ENCODE measurements at regions not wholly inside any gene's neighbourhood (a gene's known extent, or its start where the extent isn't known, plus 50 kb on each side); places are given as distances from the start of the nearest gene placed in this dataset.

DNA sequence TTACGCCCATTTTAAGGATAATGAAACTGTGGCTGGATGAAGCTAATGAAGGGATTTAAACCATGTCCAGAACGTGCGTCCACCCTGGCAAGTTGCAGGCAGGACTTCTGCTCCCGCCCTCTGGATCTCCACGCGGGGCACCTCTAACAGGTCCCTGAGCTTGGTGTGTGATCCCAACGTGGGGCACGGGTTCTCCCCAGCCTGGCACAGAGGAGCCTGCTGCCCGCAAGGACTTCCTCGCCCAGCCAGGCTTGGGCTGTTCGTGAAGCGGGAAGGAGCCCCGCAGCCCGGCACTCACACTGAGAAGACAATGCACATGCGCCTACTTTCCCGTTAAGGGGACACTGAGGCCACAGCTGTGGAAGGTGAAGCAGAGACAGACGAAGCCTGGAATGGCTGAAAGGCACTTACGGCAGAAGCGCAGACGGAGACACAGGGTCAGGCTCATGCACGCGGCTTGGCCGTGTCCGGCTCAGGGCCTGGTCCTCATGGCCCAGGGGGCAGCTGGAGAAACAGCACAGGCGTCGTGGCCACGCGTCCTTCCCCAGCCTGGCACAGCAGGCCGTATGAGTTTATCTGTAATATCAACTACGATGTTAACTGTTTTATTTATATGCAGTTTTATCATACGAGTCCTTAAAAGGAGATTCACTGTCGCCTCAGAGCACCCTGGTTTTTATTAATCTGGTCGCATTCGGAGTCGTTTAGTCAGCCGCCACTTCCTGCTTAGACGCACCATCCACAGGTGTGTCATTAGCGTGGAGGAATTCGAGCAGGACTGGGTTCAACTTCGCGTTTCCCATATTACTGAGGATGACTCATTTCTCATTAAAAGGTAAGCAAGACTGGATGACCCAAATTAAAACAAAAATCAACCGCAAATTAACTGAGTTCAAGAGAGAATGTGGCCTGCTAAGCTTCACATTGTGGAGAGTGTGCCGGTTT lies 835.9 kb downstream of the GALR1 start:
- TF ChIP-seq, protein P1, sequence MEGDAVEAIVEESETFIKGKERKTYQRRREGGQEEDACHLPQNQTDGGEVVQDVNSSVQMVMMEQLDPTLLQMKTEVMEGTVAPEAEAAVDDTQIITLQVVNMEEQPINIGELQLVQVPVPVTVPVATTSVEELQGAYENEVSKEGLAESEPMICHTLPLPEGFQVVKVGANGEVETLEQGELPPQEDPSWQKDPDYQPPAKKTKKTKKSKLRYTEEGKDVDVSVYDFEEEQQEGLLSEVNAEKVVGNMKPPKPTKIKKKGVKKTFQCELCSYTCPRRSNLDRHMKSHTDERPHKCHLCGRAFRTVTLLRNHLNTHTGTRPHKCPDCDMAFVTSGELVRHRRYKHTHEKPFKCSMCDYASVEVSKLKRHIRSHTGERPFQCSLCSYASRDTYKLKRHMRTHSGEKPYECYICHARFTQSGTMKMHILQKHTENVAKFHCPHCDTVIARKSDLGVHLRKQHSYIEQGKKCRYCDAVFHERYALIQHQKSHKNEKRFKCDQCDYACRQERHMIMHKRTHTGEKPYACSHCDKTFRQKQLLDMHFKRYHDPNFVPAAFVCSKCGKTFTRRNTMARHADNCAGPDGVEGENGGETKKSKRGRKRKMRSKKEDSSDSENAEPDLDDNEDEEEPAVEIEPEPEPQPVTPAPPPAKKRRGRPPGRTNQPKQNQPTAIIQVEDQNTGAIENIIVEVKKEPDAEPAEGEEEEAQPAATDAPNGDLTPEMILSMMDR (IDR thresholded peaks at IDR 0.05; ENCODE audit: control extremely low read depth, extremely low read depth, low read depth, missing control alignments) = no peak
- CTCF ChIA-PET = interaction anchor here (1.0 to 1.4 kb wide), 2 partner anchors 14 to 17 kb away, joined by 3 read pairs; no protein-coding TSS in a partner anchor
- POLR2A ChIA-PET = no interaction called here
- no peak for DNase-seq (ENCODE audit: extremely low spot score)

DNA sequence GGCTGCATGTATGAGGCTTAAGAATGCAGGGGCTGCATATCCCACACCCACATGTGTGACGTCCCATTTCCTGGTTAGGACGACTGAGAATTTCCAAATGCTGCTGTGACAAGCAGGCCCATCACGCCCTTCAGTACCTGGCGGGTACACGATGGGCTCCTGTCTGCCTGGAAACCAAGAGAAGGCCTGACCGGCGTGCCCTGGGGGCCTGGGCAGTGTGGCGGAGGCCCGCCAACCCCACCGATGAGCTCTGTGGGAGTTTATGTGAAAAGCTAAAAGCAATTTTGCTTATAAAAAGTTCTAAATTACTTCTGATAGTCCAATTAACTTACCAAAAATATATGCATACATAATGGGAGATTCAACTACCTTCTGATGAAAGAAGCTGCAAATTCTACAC lies 837.3 kb downstream of the GALR1 start:
- DNase-seq (ENCODE audit: extremely low spot score) = no peak
- ChIA-PET POLR2A (no interaction called here), CTCF (no interaction called here)
- TF ChIP-seq, protein P1 (IDR thresholded peaks at IDR 0.05; ENCODE audit: control extremely low read depth, extremely low read depth, low read depth, missing control alignments) = no peak

DNA sequence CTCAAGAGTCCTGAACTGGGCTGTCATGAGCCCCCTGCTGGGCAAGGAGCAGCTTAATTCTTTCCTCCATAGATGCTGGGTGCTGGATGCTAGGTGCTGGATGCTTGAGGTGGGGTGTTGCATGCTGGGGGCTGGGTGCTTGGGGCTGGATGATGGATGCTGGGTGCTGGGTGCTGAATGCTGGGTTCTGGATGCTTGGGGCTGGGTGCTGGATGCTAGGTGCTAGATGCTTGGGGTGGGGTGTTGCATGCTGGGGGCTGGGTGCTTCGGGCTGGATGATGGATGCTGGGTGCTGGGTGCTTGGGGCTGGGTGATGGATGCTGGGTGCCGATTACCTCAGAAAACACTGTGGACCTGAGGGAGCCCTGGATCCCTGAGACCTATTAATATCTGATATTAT lies 837.7 kb downstream of the GALR1 start:
- TF ChIP-seq, protein P1 (IDR thresholded peaks at IDR 0.05; ENCODE audit: control extremely low read depth, extremely low read depth, low read depth, missing control alignments) = no peak
- DNase-seq (ENCODE audit: extremely low spot score) = no peak
- ChIA-PET CTCF (no interaction called here), POLR2A (no interaction called here)

DNA sequence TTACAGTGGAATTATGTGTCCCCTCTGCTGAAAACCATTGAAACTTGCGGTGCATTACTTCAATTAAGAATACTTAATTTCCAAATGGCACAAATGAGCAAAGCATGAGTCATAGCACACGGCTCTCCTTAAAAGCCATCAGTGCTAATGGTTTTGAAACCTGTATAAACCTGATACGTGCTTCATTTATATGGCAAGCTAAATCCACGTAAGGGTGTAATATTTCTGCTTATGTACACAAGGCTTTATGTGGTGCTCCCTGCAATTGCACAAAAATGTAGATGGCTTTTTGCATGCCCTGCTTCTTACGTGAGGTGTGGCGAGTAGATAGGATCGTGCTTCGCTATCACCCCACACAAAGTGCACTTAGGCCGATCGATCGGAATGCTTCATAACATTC lies 840.9 kb downstream of the GALR1 start:
- DNase-seq (ENCODE audit: extremely low spot score) = no peak
- POLR2A ChIA-PET = no interaction called here
- TF ChIP-seq, protein P1 (IDR thresholded peaks at IDR 0.05; ENCODE audit: control extremely low read depth, extremely low read depth, low read depth, missing control alignments) = no peak
- CTCF ChIA-PET = no interaction called here

DNA sequence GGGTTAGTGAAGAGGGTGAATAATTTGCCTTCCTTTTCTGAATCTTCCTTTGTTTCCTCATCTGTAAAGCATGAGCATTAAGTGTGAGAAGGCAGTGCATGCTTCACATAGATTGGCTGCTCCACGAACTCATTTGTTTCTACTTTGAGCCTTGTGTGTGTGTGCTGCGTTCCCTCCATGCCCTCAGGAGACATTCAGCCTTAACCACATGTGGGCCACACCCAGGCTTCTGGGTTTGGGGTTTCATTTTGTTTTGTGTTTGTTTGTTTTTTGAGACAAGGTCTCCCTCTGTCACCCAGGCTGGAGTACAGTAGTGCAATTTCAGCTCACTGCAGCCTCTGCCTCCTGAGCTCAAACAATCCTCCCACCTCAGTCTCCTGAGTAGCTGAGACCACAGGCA lies 843.3 kb downstream of the GALR1 start:
- POLR2A ChIA-PET = no interaction called here
- TF ChIP-seq, protein P1 (IDR thresholded peaks at IDR 0.05; ENCODE audit: control extremely low read depth, extremely low read depth, low read depth, missing control alignments) = no peak
- DNase-seq (ENCODE audit: extremely low spot score) = no peak
- CTCF ChIA-PET = no interaction called here

DNA sequence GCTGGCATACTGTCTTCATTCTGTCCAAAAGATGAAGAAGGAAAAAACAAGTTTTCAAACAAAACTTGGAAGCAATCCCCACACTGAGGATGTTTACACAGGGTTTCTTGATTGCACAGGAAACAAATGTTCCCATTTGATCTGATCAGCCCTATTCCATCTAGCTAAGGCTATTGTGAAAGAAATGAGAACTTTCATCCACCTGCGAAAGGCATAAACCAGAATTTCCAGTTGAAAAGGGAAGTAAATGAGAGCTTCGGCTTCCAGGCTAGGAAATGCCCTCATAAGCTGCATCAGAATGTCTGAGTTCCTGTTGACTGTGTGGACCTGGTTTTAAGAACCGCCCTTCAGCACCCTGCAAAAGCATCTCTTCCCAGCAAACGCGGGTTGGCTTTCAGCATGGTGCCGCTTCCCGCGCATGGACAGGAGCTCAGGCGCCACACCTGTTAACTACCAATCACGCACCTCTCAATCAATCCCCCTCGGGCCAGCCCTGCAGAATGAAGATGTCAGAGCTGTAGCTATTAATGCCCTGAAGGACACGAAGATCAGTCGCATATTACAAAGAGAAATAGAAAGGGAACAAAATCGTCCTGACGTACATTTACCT lies 850.4 kb downstream of the GALR1 start:
- TF ChIP-seq, protein P1 (IDR thresholded peaks at IDR 0.05; ENCODE audit: control extremely low read depth, extremely low read depth, low read depth, missing control alignments) = no peak
- no peak for DNase-seq (ENCODE audit: extremely low spot score)
- ChIA-PET CTCF (interaction anchor here (1.3 kb wide), 1 partner anchor 14 kb away, joined by 3 read pairs; no protein-coding TSS in a partner anchor), POLR2A (no interaction called here)

All from GM10248 (cell line).